ENCODE measurements at regions not wholly inside any gene's neighbourhood (a gene's known extent, or its start where the extent isn't known, plus 50 kb on each side); places are given as distances from the start of the nearest gene placed in this dataset.
"Not testable (repeated sequence)": the region's sequence is repeated elsewhere in the genome, so short reads cannot be mapped to it uniquely, and the experiment has no call there.

GRCh38 chr3:11712646-11713045 is 68.9 kb upstream of the VGLL4 start:
- DNase-seq (ENCODE audit: low read depth): no peak
- TF ChIP-seq CTCF (IDR thresholded peaks at IDR 0.05; ENCODE audit: insufficient read depth, low read length): no peak
- H3K4me3 ChIP-seq (ENCODE audit: low read depth, low read length): no peak overlapping the region

DNA sequence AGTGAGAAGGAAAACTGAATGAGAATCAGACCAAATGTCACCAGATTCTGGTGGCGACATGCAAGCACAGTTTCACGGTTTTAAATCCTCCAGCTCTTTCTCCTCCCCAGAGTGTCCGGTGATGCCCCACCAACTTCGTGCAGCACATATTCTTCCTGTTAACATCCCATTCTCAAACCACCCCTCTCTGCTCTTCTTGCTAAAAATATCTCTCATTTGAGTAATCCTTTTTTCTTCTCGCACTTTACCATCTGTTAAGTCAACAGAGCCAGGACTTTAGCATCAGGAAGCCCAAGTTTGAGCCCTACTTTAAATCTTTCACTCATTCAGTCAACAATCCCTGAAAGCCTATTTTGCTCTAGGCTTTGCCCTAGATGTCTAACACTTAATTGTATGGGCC is 68.2 kb upstream of the VGLL4 start:
- no peak for DNase-seq (ENCODE audit: low read depth)
- TF ChIP-seq CTCF (IDR thresholded peaks at IDR 0.05; ENCODE audit: insufficient read depth, low read length): no peak
- no peak overlapping the region for H3K4me3 ChIP-seq (ENCODE audit: low read depth, low read length)

DNA sequence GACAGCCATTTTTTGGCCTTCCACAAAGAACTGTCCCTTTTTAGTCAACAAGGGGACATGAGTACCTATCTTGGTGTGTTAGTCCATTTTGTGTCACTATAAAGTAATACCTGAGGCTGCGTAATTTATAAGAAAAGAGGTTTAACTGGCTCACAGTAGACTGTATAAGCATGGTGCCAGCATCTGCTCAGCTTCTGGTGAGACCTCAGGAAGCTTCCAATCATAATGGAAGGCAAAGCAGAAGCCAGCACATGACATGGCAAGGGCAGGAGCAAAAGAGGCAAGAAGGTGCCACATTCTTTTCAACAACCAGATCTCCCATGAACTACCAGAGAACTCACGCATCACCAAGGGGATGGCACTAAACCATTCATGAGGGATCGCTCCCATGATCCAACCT is 66.1 kb upstream of the VGLL4 start:
- H3K4me3 ChIP-seq (ENCODE audit: low read depth, low read length): no peak overlapping the region
- DNase-seq (ENCODE audit: low read depth): no peak
- TF ChIP-seq CTCF (IDR thresholded peaks at IDR 0.05; ENCODE audit: insufficient read depth, low read length): no peak

DNA sequence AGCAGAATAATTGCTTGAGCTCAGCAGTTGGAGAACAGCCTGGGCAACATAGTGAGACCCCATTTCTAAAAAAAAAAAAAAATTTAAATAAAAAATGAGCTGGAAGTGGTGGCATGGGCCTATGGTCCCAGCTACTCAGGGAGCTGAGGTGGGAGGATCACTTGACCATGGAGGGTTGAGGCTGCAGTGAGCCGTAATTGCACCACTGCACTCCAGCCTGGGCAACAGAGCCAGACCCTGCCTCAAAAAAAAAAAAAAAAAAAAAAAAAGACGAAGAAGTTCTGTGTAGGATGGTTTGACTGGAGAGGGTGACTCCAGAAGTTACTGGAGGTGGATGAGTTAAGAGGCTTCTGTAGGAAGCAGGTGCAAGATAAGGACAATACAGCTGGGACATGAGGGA is 63.4 kb upstream of the VGLL4 start:
- not testable (repeated sequence) for H3K4me3 ChIP-seq (ENCODE audit: low read depth, low read length); DNase-seq (ENCODE audit: low read depth)

GRCh38 chr3:11706604-11707003 is 62.9 kb upstream of the VGLL4 start:
- no peak for TF ChIP-seq CTCF (IDR thresholded peaks at IDR 0.05; ENCODE audit: insufficient read depth, low read length)
- DNase-seq (ENCODE audit: low read depth): no peak
- H3K4me3 ChIP-seq (ENCODE audit: low read depth, low read length): no peak overlapping the region

GRCh38 chr3:11705049-11705448 is 61.3 kb upstream of the VGLL4 start:
- peak; percentile 17 for DNase-seq (ENCODE audit: low read depth)
- no peak overlapping the region for H3K4me3 ChIP-seq (ENCODE audit: low read depth, low read length)
- TF ChIP-seq CTCF (IDR thresholded peaks at IDR 0.05; ENCODE audit: insufficient read depth, low read length): no peak

GRCh38 chr3:11703146-11703545 is 59.4 kb upstream of the VGLL4 start:
- no peak for TF ChIP-seq CTCF (IDR thresholded peaks at IDR 0.05; ENCODE audit: insufficient read depth, low read length)
- no peak overlapping the region for H3K4me3 ChIP-seq (ENCODE audit: low read depth, low read length)

GRCh38 chr3:11699083-11699427 is 55.3 kb upstream of the VGLL4 start:
- no peak overlapping the region for H3K4me3 ChIP-seq (ENCODE audit: low read depth, low read length)
- DNase-seq (ENCODE audit: low read depth): peak; percentile 85

More at GRCh38 chr3:11703146-11703545, 59.4 kb upstream of the VGLL4 start:
- DNase-seq (ENCODE audit: low read depth): no peak

More at GRCh38 chr3:11699083-11699427, 55.3 kb upstream of the VGLL4 start:
- no peak for TF ChIP-seq CTCF (IDR thresholded peaks at IDR 0.05; ENCODE audit: insufficient read depth, low read length)

Measured in fibroblast of the aortic adventitia (primary cell).